Muscle of leg (tissue), 3 donors: ENCODE measurements at regions not wholly inside any gene's neighbourhood (a gene's known extent, or its start where the extent isn't known, plus 50 kb on each side); places are given as distances from the start of the nearest gene placed in this dataset.

Experiments used
- DNase-seq: peaks from one replicate; pipeline ENCODE4 v3.0.0; 2013
- H3K27ac ChIP-seq: one replicate; pipeline ENCODE4 v1.5.1; 2013; ENCODE audit warnings: mild to moderate bottlenecking, low read length, control low read depth
- H3K27me3 ChIP-seq: one replicate; pipeline ENCODE4 v1.6.1; 2013; ENCODE audit warnings: low read length; ENCODE audit not compliant: control insufficient read depth, insufficient read depth
- H3K36me3 ChIP-seq: one replicate; pipeline ENCODE4 v1.6.1; 2013; ENCODE audit warnings: low read length; ENCODE audit not compliant: control insufficient read depth, insufficient read depth
- H3K4me1 ChIP-seq: one replicate; pipeline ENCODE4 v1.6.1; 2013; ENCODE audit warnings: low read length; ENCODE audit not compliant: control insufficient read depth, insufficient read depth
- H3K4me3 ChIP-seq: one replicate; pipeline ENCODE4 v1.5.1; 2013; ENCODE audit warnings: low read length, control low read depth
- H3K9me3 ChIP-seq: replicated peaks from 2 replicates; pipeline ENCODE4 v1.6.1; 2013; ENCODE audit warnings: low read depth, low read length; ENCODE audit not compliant: control insufficient read depth
- WGBS: methylation state at CpG from one replicate; pipeline ENCODE4 v1.1.5; 2013; ENCODE audit warnings: missing lambda C conversion rate; ENCODE audit not compliant: insufficient coverage; 5-methylcytosine and 5-hydroxymethylcytosine counted together

- WGBS: 0% methylated on average over 1 of the region's 10 CpGs
- Histone ChIP-seq H3K27me3 (peaks cover 49% of the 10 kb centered on the region), H3K4me1 (peaks cover 15% of the 10 kb centered on the region), H3K9me3 (no peaks in the 10 kb centered on the region), H3K4me3 (no peak overlapping the region), H3K36me3 (no peaks in the 10 kb centered on the region), H3K27ac (peak overlapping the region; percentile 13)
- DNase-seq: peak; percentile 51
Observed at GRCh38 chr11:43556612-43557375, 123.7 kb upstream of the HSD17B12 start.

- no peaks in the 10 kb centered on the region for H3K36me3 ChIP-seq
- peak; percentile 59 for DNase-seq
- H3K9me3 ChIP-seq: no peaks in the 10 kb centered on the region
- 0% methylated on average over 10 of the region's 13 CpGs for WGBS
- peak overlapping the region; percentile 13 for H3K27ac ChIP-seq
- peaks cover 15% of the 10 kb centered on the region for H3K4me1 ChIP-seq
- H3K27me3 ChIP-seq: peaks cover 49% of the 10 kb centered on the region
- H3K4me3 ChIP-seq: no peak overlapping the region
Observed at GRCh38 chr11:43557553-43558110, 122.9 kb upstream of the HSD17B12 start.

- no peak overlapping the region for H3K27ac ChIP-seq
- no CpG with 5 or more reads among the region's 5 CpGs for WGBS
- H3K4me1 ChIP-seq: peaks cover 15% of the 10 kb centered on the region
- DNase-seq: peak; percentile 77
- H3K27me3 ChIP-seq: peaks cover 45% of the 10 kb centered on the region
- H3K4me3 ChIP-seq: no peak overlapping the region
- no peaks in the 10 kb centered on the region for H3K9me3 ChIP-seq
- no peaks in the 10 kb centered on the region for H3K36me3 ChIP-seq
Observed at GRCh38 chr11:43558146-43558545, 122.4 kb upstream of the HSD17B12 start.

GRCh38 chr11:43558556-43559127 lies 121.9 kb upstream of the HSD17B12 start:
- no peaks in the 10 kb centered on the region for H3K9me3 ChIP-seq
- H3K4me1 ChIP-seq: peaks cover 15% of the 10 kb centered on the region
- DNase-seq: no peak
- H3K36me3 ChIP-seq: no peaks in the 10 kb centered on the region
- H3K4me3 ChIP-seq: no peak overlapping the region
- peaks cover 41% of the 10 kb centered on the region for H3K27me3 ChIP-seq
- no peak overlapping the region for H3K27ac ChIP-seq
- WGBS: 6% methylated on average over 4 of the region's 8 CpGs

- no peak for DNase-seq
- Histone ChIP-seq H3K4me1 (peaks cover 12% of the 10 kb centered on the region), H3K4me3 (no peak overlapping the region), H3K36me3 (no peaks in the 10 kb centered on the region), H3K9me3 (no peaks in the 10 kb centered on the region), H3K27ac (no peak overlapping the region), H3K27me3 (peaks cover 27% of the 10 kb centered on the region)
- WGBS: 100% methylated on average over 1 of the region's 3 CpGs
Observed at GRCh38 chr11:43561832-43562231, 118.7 kb upstream of the HSD17B12 start.

- DNase-seq: peak; percentile 63
- 0% methylated on average over 2 of the region's 5 CpGs for WGBS
- Histone ChIP-seq H3K9me3 (no peaks in the 10 kb centered on the region), H3K36me3 (no peaks in the 10 kb centered on the region), H3K4me1 (no peaks in the 10 kb centered on the region), H3K27me3 (peaks cover 14% of the 10 kb centered on the region), H3K4me3 (no peak overlapping the region), H3K27ac (no peak overlapping the region)
Observed at GRCh38 chr11:43567396-43567975, 113.1 kb upstream of the HSD17B12 start.

- H3K9me3 ChIP-seq: no peaks in the 10 kb centered on the region
- no peak overlapping the region for H3K4me3 ChIP-seq
- no peak for DNase-seq
- H3K36me3 ChIP-seq: no peaks in the 10 kb centered on the region
- peaks cover 39% of the 10 kb centered on the region for H3K4me1 ChIP-seq
- H3K27ac ChIP-seq: no peak overlapping the region
- H3K27me3 ChIP-seq: peaks cover 64% of the 10 kb centered on the region
- WGBS: 0% methylated on average over 2 of the region's 6 CpGs
Observed at GRCh38 chr11:43573233-43573632, 107.3 kb upstream of the HSD17B12 start.

DNA sequence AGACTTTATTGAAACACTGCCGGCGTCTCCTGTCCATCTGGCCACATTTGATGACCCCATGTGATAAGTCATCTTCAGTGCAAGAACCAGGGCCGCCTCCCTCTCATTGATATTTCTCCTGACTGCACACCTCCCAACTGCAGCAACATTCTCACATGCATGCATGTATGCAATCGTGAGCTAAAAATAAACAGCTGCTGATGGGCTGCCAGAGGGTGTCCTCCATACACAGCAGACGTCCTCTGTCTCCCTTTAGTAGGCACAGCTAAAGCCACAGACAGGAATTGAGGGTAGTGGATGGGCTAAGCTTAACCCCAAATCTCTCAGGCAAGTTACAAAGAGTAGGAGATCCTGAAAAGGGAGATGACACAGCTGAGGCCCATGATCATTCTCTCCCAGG lies 106.7 kb upstream of the HSD17B12 start:
- H3K27me3 ChIP-seq: peaks cover 71% of the 10 kb centered on the region
- no peak overlapping the region for H3K4me3 ChIP-seq
- peaks cover 45% of the 10 kb centered on the region for H3K4me1 ChIP-seq
- no peak overlapping the region for H3K27ac ChIP-seq
- DNase-seq: peak; percentile 21
- H3K9me3 ChIP-seq: no peaks in the 10 kb centered on the region
- H3K36me3 ChIP-seq: no peaks in the 10 kb centered on the region
- 38% methylated on average over 3 of the region's 5 CpGs for WGBS

DNA sequence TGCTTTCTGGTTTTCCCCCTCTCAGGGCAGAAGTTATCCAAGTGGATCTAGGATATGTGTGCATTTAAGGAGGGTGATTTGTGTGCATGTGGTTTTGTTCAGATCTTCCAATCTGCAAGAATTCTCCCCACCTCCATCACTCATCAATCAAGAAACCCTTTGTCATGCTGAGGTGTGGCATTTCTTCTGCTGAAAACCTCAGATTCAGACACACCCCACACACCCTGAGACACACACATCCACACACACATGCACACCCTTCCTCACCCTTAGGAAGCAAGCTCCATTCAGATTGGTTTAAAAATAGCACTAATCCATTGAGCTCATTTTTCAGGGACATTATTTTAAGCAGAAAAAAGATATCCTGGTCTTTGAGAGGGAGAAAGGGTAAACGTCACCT lies 106.1 kb upstream of the HSD17B12 start:
- Histone ChIP-seq H3K36me3 (no peaks in the 10 kb centered on the region), H3K4me1 (peaks cover 45% of the 10 kb centered on the region), H3K4me3 (no peak overlapping the region), H3K27me3 (peaks cover 74% of the 10 kb centered on the region), H3K27ac (no peak overlapping the region), H3K9me3 (no peaks in the 10 kb centered on the region)
- no peak for DNase-seq
- no CpG with 5 or more reads among the region's 1 CpG for WGBS
